ENCODE measurements at regions not wholly inside any gene's neighbourhood (a gene's known extent, or its start where the extent isn't known, plus 50 kb on each side); places are given as distances from the start of the nearest gene placed in this dataset.
"Not testable (repeated sequence)": the region's sequence is repeated elsewhere in the genome, so short reads cannot be mapped to it uniquely, and the experiment has no call there.

GRCh38 chr6:4664911-4665310, 111.3 kb upstream of the CDYL start:
- TF ChIP-seq CTCF (IDR thresholded peaks at IDR 0.05; ENCODE audit: control extremely low read depth, extremely low read depth, low read depth, missing control alignments): no peak
- CTCF ChIA-PET: no interaction called here
- DNase-seq (ENCODE audit: extremely low spot score): no peak
- POLR2A ChIA-PET: no interaction called here

- ChIA-PET CTCF (no interaction called here), POLR2A (no interaction called here)
- no peak for DNase-seq (ENCODE audit: extremely low spot score)
- no peak for TF ChIP-seq CTCF (IDR thresholded peaks at IDR 0.05; ENCODE audit: control extremely low read depth, extremely low read depth, low read depth, missing control alignments)
Measured at GRCh38 chr6:4664117-4664626, 112.0 kb upstream of the CDYL start.

GRCh38 chr6:4662886-4663285, 113.3 kb upstream of the CDYL start:
- ChIA-PET CTCF (interaction anchor here (1.4 to 2.2 kb wide), 2 partner anchors 10 to 15 kb away, joined by 3 to 5 read pairs; no protein-coding TSS in a partner anchor), POLR2A (no interaction called here)
- TF ChIP-seq CTCF (IDR thresholded peaks at IDR 0.05; ENCODE audit: control extremely low read depth, extremely low read depth, low read depth, missing control alignments): no peak
- DNase-seq (ENCODE audit: extremely low spot score): no peak

- ChIA-PET CTCF (interaction anchor here (2.2 kb wide), 1 partner anchor 11 kb away, joined by 5 read pairs; no protein-coding TSS in a partner anchor), POLR2A (no interaction called here)
- no peak for DNase-seq (ENCODE audit: extremely low spot score)
- TF ChIP-seq CTCF (IDR thresholded peaks at IDR 0.05; ENCODE audit: control extremely low read depth, extremely low read depth, low read depth, missing control alignments): no peak
Measured at GRCh38 chr6:4661391-4661790, 114.8 kb upstream of the CDYL start.

- no peak for DNase-seq (ENCODE audit: extremely low spot score)
- ChIA-PET POLR2A (no interaction called here), CTCF (interaction anchor here (0.9 kb wide), 1 partner anchor 13 kb away, joined by 3 read pairs; no protein-coding TSS in a partner anchor)
- TF ChIP-seq CTCF (IDR thresholded peaks at IDR 0.05; ENCODE audit: control extremely low read depth, extremely low read depth, low read depth, missing control alignments): no peak
Measured at GRCh38 chr6:4660377-4661321, 115.6 kb upstream of the CDYL start.

- DNase-seq (ENCODE audit: extremely low spot score); CTCF ChIA-PET; POLR2A ChIA-PET: not testable (repeated sequence)
Measured at GRCh38 chr6:4659719-4660118, 116.5 kb upstream of the CDYL start.

- CTCF ChIA-PET: no interaction called here
- DNase-seq (ENCODE audit: extremely low spot score): no peak
- TF ChIP-seq CTCF (IDR thresholded peaks at IDR 0.05; ENCODE audit: control extremely low read depth, extremely low read depth, low read depth, missing control alignments): no peak
- POLR2A ChIA-PET: no interaction called here
Measured at GRCh38 chr6:4658486-4658885, 117.7 kb upstream of the CDYL start.

Data from GM10248 (cell line).